ENCODE measurements at regions not wholly inside any gene's neighbourhood (a gene's known extent, or its start where the extent isn't known, plus 50 kb on each side); places are given as distances from the start of the nearest gene placed in this dataset.

- Histone ChIP-seq H3K14ac (ENCODE audit: low read length) (no peak overlapping the region), H3K18ac (ENCODE audit: low read length) (no peak overlapping the region), H3K36me3 (ENCODE audit: control insufficient read depth in 1 of 2, insufficient read depth in 2 of 2, low read length in 2 of 2) (no peaks in the 10 kb centered on the region), H3K27me3 (ENCODE audit: insufficient read depth, low read length) (no peaks in the 10 kb centered on the region), H3K4ac (ENCODE audit: low read depth, low read length) (no peak overlapping the region), H3K27ac (ENCODE audit: low read depth, low read length) (no peak overlapping the region), H2AFZ (ENCODE audit: insufficient read depth, low read length, poor library complexity) (no peak overlapping the region), H3K79me1 (ENCODE audit: low read length) (no peaks in the 10 kb centered on the region), H2BK12ac (ENCODE audit: low read length) (no peak overlapping the region), H3K79me2 (ENCODE audit: control insufficient read depth, insufficient read depth, low read length, poor library complexity) (no peaks in the 10 kb centered on the region), H3K9me3 (ENCODE audit: insufficient read depth, low read depth, low read length) (no peaks in the 10 kb centered on the region), H2AK5ac (ENCODE audit: low read length) (no peak overlapping the region), H3K4me2 (ENCODE audit: low read length) (no peak overlapping the region), H4K91ac (ENCODE audit: low read depth, low read length) (no peak overlapping the region), H4K8ac (ENCODE audit: low read depth, low read length) (no peak overlapping the region), H3K4me1 (ENCODE audit: control insufficient read depth in 1 of 2, insufficient read depth in 2 of 2, low read length in 2 of 2) (no peaks in the 10 kb centered on the region), H4K12ac (ENCODE audit: low read depth, low read length) (no peak overlapping the region), H2BK120ac (ENCODE audit: insufficient read depth, low read length, poor library complexity) (no peak overlapping the region), H3K9ac (ENCODE audit: low read length) (no peak overlapping the region), H3K4me3 (ENCODE audit: low read depth, low read length) (no peak overlapping the region), H2BK5ac (ENCODE audit: low read depth, low read length, poor library complexity) (no peak overlapping the region), H3K23ac (ENCODE audit: low read length) (no peak overlapping the region)
- no CpG with 5 or more reads among the region's 3 CpGs for WGBS (ENCODE audit: extremely low coverage, insufficient coverage, insufficient read length)
- DNase-seq, result no peak
Observed at GRCh38 chr2:7681881-7682461, 764.8 kb downstream of the RNF144A start.

- H3K4me2 ChIP-seq (ENCODE audit: low read length), result no peak overlapping the region
- no peak overlapping the region for H3K23ac ChIP-seq (ENCODE audit: low read length)
- no peaks in the 10 kb centered on the region for H3K79me2 ChIP-seq (ENCODE audit: control insufficient read depth, insufficient read depth, low read length, poor library complexity)
- H3K36me3 ChIP-seq (ENCODE audit: control insufficient read depth in 1 of 2, insufficient read depth in 2 of 2, low read length in 2 of 2), result no peaks in the 10 kb centered on the region
- no peak overlapping the region for H3K18ac ChIP-seq (ENCODE audit: low read length)
- H3K27ac ChIP-seq (ENCODE audit: low read depth, low read length), result no peak overlapping the region
- no peaks in the 10 kb centered on the region for H3K79me1 ChIP-seq (ENCODE audit: low read length)
- no peaks in the 10 kb centered on the region for H3K9me3 ChIP-seq (ENCODE audit: insufficient read depth, low read depth, low read length)
- no peaks in the 10 kb centered on the region for H3K27me3 ChIP-seq (ENCODE audit: insufficient read depth, low read length)
- H2AFZ ChIP-seq (ENCODE audit: insufficient read depth, low read length, poor library complexity), result no peak overlapping the region
- no peak overlapping the region for H2AK5ac ChIP-seq (ENCODE audit: low read length)
- H3K4me3 ChIP-seq (ENCODE audit: low read depth, low read length), result no peak overlapping the region
- no peak overlapping the region for H3K4ac ChIP-seq (ENCODE audit: low read depth, low read length)
- no peak overlapping the region for H4K8ac ChIP-seq (ENCODE audit: low read depth, low read length)
- H3K4me1 ChIP-seq (ENCODE audit: control insufficient read depth in 1 of 2, insufficient read depth in 2 of 2, low read length in 2 of 2), result no peaks in the 10 kb centered on the region
- H2BK120ac ChIP-seq (ENCODE audit: insufficient read depth, low read length, poor library complexity), result no peak overlapping the region
- no peak for DNase-seq
- no peak overlapping the region for H2BK5ac ChIP-seq (ENCODE audit: low read depth, low read length, poor library complexity)
- no CpG with 5 or more reads among the region's 8 CpGs for WGBS (ENCODE audit: extremely low coverage, insufficient coverage, insufficient read length)
- H4K12ac ChIP-seq (ENCODE audit: low read depth, low read length), result no peak overlapping the region
- H3K9ac ChIP-seq (ENCODE audit: low read length), result no peak overlapping the region
- no peak overlapping the region for H3K14ac ChIP-seq (ENCODE audit: low read length)
- no peak overlapping the region for H2BK12ac ChIP-seq (ENCODE audit: low read length)
- H4K91ac ChIP-seq (ENCODE audit: low read depth, low read length), result no peak overlapping the region
Observed at GRCh38 chr2:7683196-7683595, 766.0 kb downstream of the RNF144A start.

- Histone ChIP-seq H3K27ac (ENCODE audit: low read depth, low read length) (no peak overlapping the region), H3K4ac (ENCODE audit: low read depth, low read length) (no peak overlapping the region), H4K12ac (ENCODE audit: low read depth, low read length) (no peak overlapping the region), H3K79me1 (ENCODE audit: low read length) (no peaks in the 10 kb centered on the region), H2BK120ac (ENCODE audit: insufficient read depth, low read length, poor library complexity) (no peak overlapping the region), H4K91ac (ENCODE audit: low read depth, low read length) (no peak overlapping the region), H3K4me3 (ENCODE audit: low read depth, low read length) (no peak overlapping the region), H3K27me3 (ENCODE audit: insufficient read depth, low read length) (no peaks in the 10 kb centered on the region), H3K9ac (ENCODE audit: low read length) (no peak overlapping the region), H4K8ac (ENCODE audit: low read depth, low read length) (no peak overlapping the region), H3K9me3 (ENCODE audit: insufficient read depth, low read depth, low read length) (no peaks in the 10 kb centered on the region), H2BK5ac (ENCODE audit: low read depth, low read length, poor library complexity) (no peak overlapping the region), H3K14ac (ENCODE audit: low read length) (no peak overlapping the region), H3K36me3 (ENCODE audit: control insufficient read depth in 1 of 2, insufficient read depth in 2 of 2, low read length in 2 of 2) (no peaks in the 10 kb centered on the region), H3K4me1 (ENCODE audit: control insufficient read depth in 1 of 2, insufficient read depth in 2 of 2, low read length in 2 of 2) (no peaks in the 10 kb centered on the region), H2AK5ac (ENCODE audit: low read length) (no peak overlapping the region), H3K18ac (ENCODE audit: low read length) (no peak overlapping the region), H3K79me2 (ENCODE audit: control insufficient read depth, insufficient read depth, low read length, poor library complexity) (no peaks in the 10 kb centered on the region), H2AFZ (ENCODE audit: insufficient read depth, low read length, poor library complexity) (no peak overlapping the region), H2BK12ac (ENCODE audit: low read length) (no peak overlapping the region), H3K4me2 (ENCODE audit: low read length) (no peak overlapping the region), H3K23ac (ENCODE audit: low read length) (no peak overlapping the region)
- no peak for DNase-seq
- WGBS (ENCODE audit: extremely low coverage, insufficient coverage, insufficient read length), result no CpG with 5 or more reads among the region's 6 CpGs
Observed at GRCh38 chr2:7683708-7684107, 766.5 kb downstream of the RNF144A start.

GRCh38 chr2:7685342-7686015 is 768.3 kb downstream of the RNF144A start:
- no peak overlapping the region for H2BK12ac ChIP-seq (ENCODE audit: low read length)
- H3K14ac ChIP-seq (ENCODE audit: low read length), result no peak overlapping the region
- H4K12ac ChIP-seq (ENCODE audit: low read depth, low read length), result no peak overlapping the region
- H3K36me3 ChIP-seq (ENCODE audit: control insufficient read depth in 1 of 2, insufficient read depth in 2 of 2, low read length in 2 of 2), result no peaks in the 10 kb centered on the region
- no peak overlapping the region for H2AFZ ChIP-seq (ENCODE audit: insufficient read depth, low read length, poor library complexity)
- no peak overlapping the region for H3K23ac ChIP-seq (ENCODE audit: low read length)
- H3K79me2 ChIP-seq (ENCODE audit: control insufficient read depth, insufficient read depth, low read length, poor library complexity), result no peaks in the 10 kb centered on the region
- no peak overlapping the region for H2BK120ac ChIP-seq (ENCODE audit: insufficient read depth, low read length, poor library complexity)
- DNase-seq, result peak in 1 of 2 donors; percentile 43
- H3K9me3 ChIP-seq (ENCODE audit: insufficient read depth, low read depth, low read length), result no peaks in the 10 kb centered on the region
- no peaks in the 10 kb centered on the region for H3K27me3 ChIP-seq (ENCODE audit: insufficient read depth, low read length)
- no peaks in the 10 kb centered on the region for H3K4me1 ChIP-seq (ENCODE audit: control insufficient read depth in 1 of 2, insufficient read depth in 2 of 2, low read length in 2 of 2)
- H2AK5ac ChIP-seq (ENCODE audit: low read length), result no peak overlapping the region
- no peak overlapping the region for H3K4me2 ChIP-seq (ENCODE audit: low read length)
- no peak overlapping the region for H3K4me3 ChIP-seq (ENCODE audit: low read depth, low read length)
- H4K8ac ChIP-seq (ENCODE audit: low read depth, low read length), result no peak overlapping the region
- WGBS (ENCODE audit: extremely low coverage, insufficient coverage, insufficient read length), result no CpG with 5 or more reads among the region's 5 CpGs
- H3K18ac ChIP-seq (ENCODE audit: low read length), result no peak overlapping the region
- no peak overlapping the region for H2BK5ac ChIP-seq (ENCODE audit: low read depth, low read length, poor library complexity)
- H3K4ac ChIP-seq (ENCODE audit: low read depth, low read length), result no peak overlapping the region
- H3K9ac ChIP-seq (ENCODE audit: low read length), result no peak overlapping the region
- no peak overlapping the region for H4K91ac ChIP-seq (ENCODE audit: low read depth, low read length)
- H3K27ac ChIP-seq (ENCODE audit: low read depth, low read length), result no peak overlapping the region
- no peaks in the 10 kb centered on the region for H3K79me1 ChIP-seq (ENCODE audit: low read length)

Measured in trophoblast cell (in vitro differentiated cells and primary cell).